ENCODE measurements at regions not wholly inside any gene's neighbourhood (a gene's known extent, or its start where the extent isn't known, plus 50 kb on each side); places are given as distances from the start of the nearest gene placed in this dataset.

DNA sequence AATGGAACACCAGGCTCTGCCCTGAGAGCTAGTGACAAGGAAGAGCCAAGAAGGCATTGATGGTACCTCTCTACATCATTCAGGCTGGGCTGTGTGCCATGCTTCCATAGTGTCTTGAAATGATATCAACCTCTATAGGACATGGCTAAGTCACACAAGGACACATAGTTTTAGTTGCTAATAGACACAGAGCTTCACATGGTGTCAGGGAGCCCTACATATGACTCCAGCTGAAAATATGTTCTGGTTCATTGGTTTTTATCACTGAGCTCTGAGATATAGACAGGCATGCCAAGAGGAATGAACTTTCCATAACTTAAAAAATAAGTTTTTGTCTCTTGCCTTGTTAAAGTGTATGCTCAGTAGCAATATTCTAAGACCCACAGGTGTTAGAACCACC lies 72.1 kb upstream of the PRKG2 start:
- Histone ChIP-seq H3K4me3 (ENCODE audit: low read depth, low read length) (no peak overlapping the region), H3K4me1 (ENCODE audit: control insufficient read depth, insufficient read depth, low read length) (no peaks in the 10 kb centered on the region), H3K27ac (ENCODE audit: extremely low read depth, low read depth, low read length) (no peak overlapping the region), H3K9me3 (ENCODE audit: control insufficient read depth, insufficient read depth, low read depth, low read length) (no peaks in the 10 kb centered on the region), H3K36me3 (ENCODE audit: control insufficient read depth in 2 of 2, insufficient read depth in 1 of 2, low read length in 2 of 2) (no peaks in the 10 kb centered on the region)
- CTCF ChIA-PET = no interaction called here
- POLR2A ChIA-PET = no interaction called here
- TF ChIP-seq ZNF112 (tag by site-specific recombination; IDR thresholded peaks at IDR 0.05) (no peak), BCL11B (tag by site-specific recombination; IDR thresholded peaks at IDR 0.05; ENCODE audit: low read depth) (no peak), ZBTB49 (tag by site-specific recombination; IDR thresholded peaks at IDR 0.05; ENCODE audit: low read depth) (no peak), KLF16 (tag by site-specific recombination; IDR thresholded peaks at IDR 0.05) (no peak), ZNF366 (tag by site-specific recombination; conservative IDR thresholded peaks at IDR 0.05) (no peak), ZNF214 (tag by site-specific recombination; IDR thresholded peaks at IDR 0.05; ENCODE audit: borderline replicate concordance) (no peak), MYNN (tag by site-specific recombination; IDR thresholded peaks at IDR 0.05; ENCODE audit: borderline replicate concordance) (no peak), ZNF639 (tag by site-specific recombination; IDR thresholded peaks at IDR 0.05) (no peak), ZNF692 (tag by site-specific recombination; IDR thresholded peaks at IDR 0.05) (no peak)
- TF ChIP-seq, protein P1, sequence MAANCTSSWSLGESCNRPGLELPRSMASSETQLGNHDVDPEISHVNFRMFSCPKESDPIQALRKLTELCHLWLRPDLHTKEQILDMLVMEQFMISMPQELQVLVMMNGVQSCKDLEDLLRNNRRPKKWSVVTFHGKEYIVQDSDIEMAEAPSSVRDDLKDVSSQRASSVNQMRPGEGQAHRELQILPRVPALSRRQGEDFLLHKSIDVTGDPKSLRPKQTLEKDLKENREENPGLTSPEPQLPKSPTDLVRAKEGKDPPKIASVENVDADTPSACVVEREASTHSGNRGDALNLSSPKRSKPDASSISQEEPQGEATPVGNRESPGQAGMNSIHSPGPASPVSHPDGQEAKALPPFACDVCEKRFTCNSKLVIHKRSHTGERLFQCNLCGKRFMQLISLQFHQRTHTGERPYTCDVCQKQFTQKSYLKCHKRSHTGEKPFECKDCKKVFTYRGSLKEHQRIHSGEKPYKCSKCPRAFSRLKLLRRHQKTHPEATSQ (tag by site-specific recombination; IDR thresholded peaks at IDR 0.05) = no peak
- TF ChIP-seq, protein P2, sequence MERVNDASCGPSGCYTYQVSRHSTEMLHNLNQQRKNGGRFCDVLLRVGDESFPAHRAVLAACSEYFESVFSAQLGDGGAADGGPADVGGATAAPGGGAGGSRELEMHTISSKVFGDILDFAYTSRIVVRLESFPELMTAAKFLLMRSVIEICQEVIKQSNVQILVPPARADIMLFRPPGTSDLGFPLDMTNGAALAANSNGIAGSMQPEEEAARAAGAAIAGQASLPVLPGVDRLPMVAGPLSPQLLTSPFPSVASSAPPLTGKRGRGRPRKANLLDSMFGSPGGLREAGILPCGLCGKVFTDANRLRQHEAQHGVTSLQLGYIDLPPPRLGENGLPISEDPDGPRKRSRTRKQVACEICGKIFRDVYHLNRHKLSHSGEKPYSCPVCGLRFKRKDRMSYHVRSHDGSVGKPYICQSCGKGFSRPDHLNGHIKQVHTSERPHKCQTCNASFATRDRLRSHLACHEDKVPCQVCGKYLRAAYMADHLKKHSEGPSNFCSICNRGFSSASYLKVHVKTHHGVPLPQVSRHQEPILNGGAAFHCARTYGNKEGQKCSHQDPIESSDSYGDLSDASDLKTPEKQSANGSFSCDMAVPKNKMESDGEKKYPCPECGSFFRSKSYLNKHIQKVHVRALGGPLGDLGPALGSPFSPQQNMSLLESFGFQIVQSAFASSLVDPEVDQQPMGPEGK (tag by site-specific recombination; IDR thresholded peaks at IDR 0.05) = no peak

DNA sequence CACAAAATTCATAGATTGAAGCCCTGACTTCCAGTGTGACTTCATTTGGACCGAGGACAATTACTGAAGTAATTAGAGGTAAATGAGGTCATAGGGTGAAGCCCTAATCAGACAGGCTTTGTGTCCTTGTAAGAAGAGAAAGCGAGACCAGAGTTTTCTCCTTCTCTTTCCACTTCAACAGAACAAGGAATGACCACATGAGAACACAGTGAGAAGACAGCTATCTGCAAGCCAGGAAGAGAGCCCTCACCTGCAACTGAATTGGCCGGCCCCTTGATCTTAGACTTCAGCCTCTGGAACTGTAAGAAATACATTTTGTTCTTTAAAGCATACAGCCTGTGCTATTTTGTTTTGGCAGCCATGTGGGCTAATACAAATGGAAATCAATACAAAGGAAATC lies 67.1 kb upstream of the PRKG2 start:
- Histone ChIP-seq H3K36me3 (ENCODE audit: control insufficient read depth in 2 of 2, insufficient read depth in 1 of 2, low read length in 2 of 2) (no peaks in the 10 kb centered on the region), H3K27ac (ENCODE audit: extremely low read depth, low read depth, low read length) (no peak overlapping the region), H3K9me3 (ENCODE audit: control insufficient read depth, insufficient read depth, low read depth, low read length) (no peaks in the 10 kb centered on the region), H3K4me3 (ENCODE audit: low read depth, low read length) (no peak overlapping the region), H3K4me1 (ENCODE audit: control insufficient read depth, insufficient read depth, low read length) (no peaks in the 10 kb centered on the region)
- ChIA-PET POLR2A (no interaction called here), CTCF (no interaction called here)
- TF ChIP-seq, protein P3, sequence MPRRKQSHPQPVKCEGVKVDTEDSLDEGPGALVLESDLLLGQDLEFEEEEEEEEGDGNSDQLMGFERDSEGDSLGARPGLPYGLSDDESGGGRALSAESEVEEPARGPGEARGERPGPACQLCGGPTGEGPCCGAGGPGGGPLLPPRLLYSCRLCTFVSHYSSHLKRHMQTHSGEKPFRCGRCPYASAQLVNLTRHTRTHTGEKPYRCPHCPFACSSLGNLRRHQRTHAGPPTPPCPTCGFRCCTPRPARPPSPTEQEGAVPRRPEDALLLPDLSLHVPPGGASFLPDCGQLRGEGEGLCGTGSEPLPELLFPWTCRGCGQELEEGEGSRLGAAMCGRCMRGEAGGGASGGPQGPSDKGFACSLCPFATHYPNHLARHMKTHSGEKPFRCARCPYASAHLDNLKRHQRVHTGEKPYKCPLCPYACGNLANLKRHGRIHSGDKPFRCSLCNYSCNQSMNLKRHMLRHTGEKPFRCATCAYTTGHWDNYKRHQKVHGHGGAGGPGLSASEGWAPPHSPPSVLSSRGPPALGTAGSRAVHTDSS (tag by site-specific recombination; IDR thresholded peaks at IDR 0.05) = no peak
- TF ChIP-seq RBAK (tag by site-specific recombination; IDR thresholded peaks at IDR 0.05) = no peak
- TF ChIP-seq ZNF362 (tag by site-specific recombination; IDR thresholded peaks at IDR 0.05) = no peak
- no peak for TF ChIP-seq ZNF174 (tag by site-specific recombination; IDR thresholded peaks at IDR 0.05)
- no peak for TF ChIP-seq ZNF548 (tag by site-specific recombination; IDR thresholded peaks at IDR 0.05)
- no peak for TF ChIP-seq ZNF473 (tag by site-specific recombination; IDR thresholded peaks at IDR 0.05)
- no peak for TF ChIP-seq ZNF449 (tag by site-specific recombination; IDR thresholded peaks at IDR 0.05)
- no peak for TF ChIP-seq ZNF707 (tag by site-specific recombination; IDR thresholded peaks at IDR 0.05)
- TF ChIP-seq GLI4 (tag by site-specific recombination; IDR thresholded peaks at IDR 0.05) = no peak
- TF ChIP-seq HOXC10 (CRISPR knock-in tag; IDR thresholded peaks at IDR 0.05) = no peak
- no peak for TF ChIP-seq ZNF416 (tag by site-specific recombination; IDR thresholded peaks at IDR 0.05)

All from HEK293 (cell line).